CD14-positive monocyte (primary cell): ENCODE measurements at regions not wholly inside any gene's neighbourhood (a gene's known extent, or its start where the extent isn't known, plus 50 kb on each side); places are given as distances from the start of the nearest gene placed in this dataset.

Experiments
- DNase-seq, 3 donors: peaks; one replicate each; pipeline ENCODE4 v3.0.0-alpha.2; 2011 to 2022
- H2AFZ ChIP-seq: 2 replicates; pipeline ENCODE4 v1.6.0; 2012; ENCODE audit warnings: mild to moderate bottlenecking, low read depth, low read length, inconsistent platforms; ENCODE audit not compliant: insufficient read depth, poor library complexity, severe bottlenecking
- H3K27ac ChIP-seq, 2 donors: 1 replicate in 1 of 2; 2 replicates in 1 of 2; pipeline ENCODE4 v1.5.1; 2012 to 2013; ENCODE audit warnings: low read length in 2 of 2, control low read depth in 1 of 2, inconsistent platforms in 1 of 2, low read depth in 1 of 2, mild to moderate bottlenecking in 1 of 2
- H3K27me3 ChIP-seq, 2 donors: one replicate each; pipeline versions ENCODE4 v1.6.0 to v1.6.1; 2011 to 2013; ENCODE audit warnings: low read length in 2 of 2; ENCODE audit not compliant: control insufficient read depth in 2 of 2, insufficient read depth in 2 of 2
- H3K36me3 ChIP-seq, 2 donors: replicated peaks in 1 of 2; 1 replicate in 1 of 2; 2 replicates in 1 of 2; pipeline versions ENCODE4 v1.5.1 to v1.6.1; 2012 to 2013; ENCODE audit warnings: low read length in 2 of 2, control low read depth in 1 of 2, inconsistent platforms in 1 of 2, mild to moderate bottlenecking in 1 of 2; ENCODE audit not compliant: insufficient read depth in 2 of 2, control insufficient read depth in 1 of 2
- H3K4me1 ChIP-seq, 2 donors: 1 replicate in 1 of 2; 2 replicates in 1 of 2; pipeline versions ENCODE4 v1.5.1 to v1.6.1; 2012 to 2013; ENCODE audit warnings: low read length in 2 of 2, control low read depth in 1 of 2, inconsistent platforms in 1 of 2, mild to moderate bottlenecking in 1 of 2, moderate library complexity in 1 of 2; ENCODE audit not compliant: insufficient read depth in 2 of 2, control insufficient read depth in 1 of 2
- H3K4me2 ChIP-seq: replicated peaks from 2 replicates; pipeline ENCODE3; 2012; ENCODE audit warnings: low read length, moderate library complexity, mild to moderate bottlenecking; ENCODE audit not compliant: poor library complexity, severe bottlenecking; ENCODE audit errors: extremely low read depth
- H3K4me3 ChIP-seq, 3 experiments: fragments of 200-600 bp in 1 of 3; sonication (generic) in 1 of 3; replicated peaks in 1 of 3; 1 replicate in 2 of 3; 2 replicates in 1 of 3; pipeline ENCODE4 v1.5.1; 2011 to 2013; ENCODE audit warnings: low read length in 3 of 3, mild to moderate bottlenecking in 3 of 3, control low read depth in 2 of 3, low read depth in 2 of 3, inconsistent platforms in 1 of 3, moderate library complexity in 1 of 3
- H3K79me2 ChIP-seq: 2 replicates; pipeline ENCODE4 v1.6.0; 2012; ENCODE audit warnings: mild to moderate bottlenecking, control low read depth, inconsistent platforms, low read length, moderate library complexity; ENCODE audit not compliant: insufficient read depth
- H3K9ac ChIP-seq: 2 replicates; pipeline ENCODE4 v1.6.0; 2017; ENCODE audit warnings: low read length, mild to moderate bottlenecking; ENCODE audit not compliant: insufficient read depth, poor library complexity, severe bottlenecking
- H3K9me3 ChIP-seq, 2 donors: replicated peaks in 1 of 2; 1 replicate in 1 of 2; 2 replicates in 1 of 2; pipeline versions ENCODE4 v1.5.1 to v1.6.1; 2012 to 2013; ENCODE audit warnings: low read length in 2 of 2, control low read depth in 1 of 2; ENCODE audit not compliant: control insufficient read depth in 1 of 2, insufficient read depth in 1 of 2
- H4K20me1 ChIP-seq: 2 replicates; pipeline ENCODE4 v1.6.0; 2012; ENCODE audit warnings: mild to moderate bottlenecking, low read length, control low read depth, moderate library complexity; ENCODE audit not compliant: insufficient read depth
- H3K27ac Mint-ChIP-seq, 7 donors: one replicate each; pipeline ENCODE4 v1.8.0; 2020; ENCODE audit warnings: mild to moderate bottlenecking in 7 of 7, mixed read lengths in 7 of 7, moderate library complexity in 6 of 7, inconsistent platforms in 2 of 7
- H3K27me3 Mint-ChIP-seq, 3 donors: one replicate each; pipeline ENCODE4 v1.8.0; 2021 to 2022; ENCODE audit warnings: low read depth in 3 of 3, mild to moderate bottlenecking in 3 of 3, mixed read lengths in 3 of 3, moderate library complexity in 3 of 3, inconsistent platforms in 1 of 3
- H3K36me3 Mint-ChIP-seq, 2 donors: one replicate each; pipeline ENCODE4 v1.8.0; 2020; ENCODE audit warnings: mixed read lengths in 2 of 2, inconsistent platforms in 1 of 2, mild to moderate bottlenecking in 1 of 2
- H3K4me1 Mint-ChIP-seq: one replicate; pipeline ENCODE4 v1.8.0; 2020; ENCODE audit warnings: mild to moderate bottlenecking, mixed read lengths
- H3K4me3 Mint-ChIP-seq, 2 donors: one replicate each; pipeline ENCODE4 v1.8.0; 2020; ENCODE audit warnings: mild to moderate bottlenecking in 2 of 2, mixed read lengths in 2 of 2, moderate library complexity in 1 of 2
- H3K9me3 Mint-ChIP-seq, 7 donors: one replicate each; pipeline ENCODE4 v1.8.0; 2020 to 2022; ENCODE audit warnings: mixed read lengths in 7 of 7, mild to moderate bottlenecking in 6 of 7, moderate library complexity in 6 of 7, inconsistent platforms in 2 of 7
- CTCF ChIP-seq: fragments of 200-600 bp; IDR thresholded peaks from one replicate; pipeline ENCODE4 v1.8.0; 2022; ENCODE audit warnings: antibody characterized with exemption, mild to moderate bottlenecking
- WGBS: methylation state at CpG from one replicate; pipeline ENCODE4 v1.1.5; 2013; ENCODE audit warnings: missing lambda C conversion rate; ENCODE audit not compliant: insufficient coverage; 5-methylcytosine and 5-hydroxymethylcytosine counted together
- intact Hi-C, 2 donors: fragments of 100-400 bp; cut with micrococcal nuclease; formaldehyde crosslinking; loops; one replicate each; pipeline versions ENCODE4 v1.15.0 to v1.15.1; 2023

GRCh38 chr22:48927591-48927990 is 900.1 kb downstream of the BRD1 start:
- Histone ChIP-seq H3K79me2 (no peaks in the 10 kb centered on the region), H3K4me1 (no peaks in the 10 kb centered on the region), H3K9ac (no peak overlapping the region), H3K36me3 (no peaks in the 10 kb centered on the region), H3K4me3 (no peak overlapping the region), H4K20me1 (no peaks in the 10 kb centered on the region), H3K4me2 (no peak overlapping the region), H3K27ac (no peak overlapping the region), H2AFZ (no peak overlapping the region), H3K27me3 (peaks cover 0 to 2% of the 10 kb centered on the region in 2 donors), H3K9me3 (peaks cover 0 to 7% of the 10 kb centered on the region in 2 donors)
- Mint-ChIP-seq H3K36me3 (no peaks in the 10 kb centered on the region), H3K27ac (no peak overlapping the region), H3K4me1 (no peaks in the 10 kb centered on the region), H3K27me3 (peaks cover 3 to 10% (median 7%) of the 10 kb centered on the region in 3 donors), H3K4me3 (no peak overlapping the region), H3K9me3 (peaks cover 0 to 11% (median 2%) of the 10 kb centered on the region in 7 donors)
- intact Hi-C loops: no loop called here
- DNase-seq: no peak
- TF ChIP-seq CTCF: no peak
- 86% methylated on average over 3 of the region's 13 CpGs for WGBS

DNA sequence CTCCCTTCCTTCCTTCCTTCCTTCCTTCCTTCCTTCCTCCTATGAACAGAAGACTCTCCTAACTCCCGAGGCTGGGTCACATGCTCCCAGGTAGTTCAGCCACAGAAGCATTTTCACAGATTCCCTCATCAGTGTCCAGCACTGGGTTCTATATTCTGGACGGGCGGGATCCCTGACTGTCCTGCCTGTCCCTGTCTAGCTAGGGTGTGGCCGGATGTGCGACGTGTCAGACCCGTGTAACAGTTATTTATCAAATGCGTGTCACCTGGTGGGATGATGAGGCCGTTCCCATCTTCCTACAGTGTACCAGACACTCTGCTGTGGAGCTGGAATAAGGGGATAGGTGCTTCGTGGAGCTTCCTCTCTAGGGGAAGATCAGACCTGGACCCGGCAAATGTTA is 901.0 kb downstream of the BRD1 start:
- Mint-ChIP-seq H3K4me3 (no peak overlapping the region), H3K27ac (no peak overlapping the region), H3K9me3 (peaks cover 0 to 11% (median 2%) of the 10 kb centered on the region in 7 donors), H3K4me1 (no peaks in the 10 kb centered on the region), H3K27me3 (peaks cover 3 to 14% (median 7%) of the 10 kb centered on the region in 3 donors), H3K36me3 (no peaks in the 10 kb centered on the region)
- no peak overlapping the region for H3K9ac ChIP-seq
- H3K27ac ChIP-seq: no peak overlapping the region
- H4K20me1 ChIP-seq: no peaks in the 10 kb centered on the region
- H3K4me3 ChIP-seq: no peak overlapping the region
- H3K36me3 ChIP-seq: no peaks in the 10 kb centered on the region
- no peak overlapping the region for H2AFZ ChIP-seq
- H3K4me1 ChIP-seq: no peaks in the 10 kb centered on the region
- no peak for TF ChIP-seq CTCF
- H3K9me3 ChIP-seq: peaks cover 0 to 7% of the 10 kb centered on the region in 2 donors
- DNase-seq: no peak
- H3K27me3 ChIP-seq: peaks cover 0 to 2% of the 10 kb centered on the region in 2 donors
- no peak overlapping the region for H3K4me2 ChIP-seq
- H3K79me2 ChIP-seq: no peaks in the 10 kb centered on the region
- WGBS: 72% methylated on average over 6 of the region's 11 CpGs
- intact Hi-C loops: no loop called here
